ENCODE measurements at regions not wholly inside any gene's neighbourhood (a gene's known extent, or its start where the extent isn't known, plus 50 kb on each side); places are given as distances from the start of the nearest gene placed in this dataset.

DNA sequence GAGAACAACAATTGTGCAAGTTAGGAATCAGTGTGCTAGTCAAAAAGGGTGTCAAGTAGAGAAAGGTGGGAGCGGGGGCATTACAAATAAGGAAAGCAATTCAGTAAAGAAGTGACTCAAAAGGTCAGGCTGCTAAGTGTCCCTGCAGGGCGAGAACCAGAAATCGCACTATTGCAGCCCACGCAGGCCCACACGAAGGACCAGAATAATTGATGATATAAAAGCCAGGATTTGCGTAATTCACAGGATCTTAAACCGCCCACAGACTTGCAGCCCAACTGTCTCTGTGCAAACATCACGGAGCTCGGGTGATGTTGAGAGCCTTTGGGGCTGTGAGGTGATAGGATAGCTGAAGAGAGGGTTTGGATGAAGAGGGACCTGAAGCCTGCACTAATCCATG lies 349.0 kb downstream of the BRINP1 start:
- H4K91ac ChIP-seq (ENCODE audit: insufficient read length, low read depth, low read length): no peak overlapping the region
- H3K14ac ChIP-seq (ENCODE audit: insufficient read depth, low read length): no peak overlapping the region; the same call in 1 of the 2 replicates
- Mint-ChIP-seq H3K36me3 (ENCODE audit: insufficient read depth in 1 of 3, low read depth in 3 of 3) (no peaks in the 10 kb centered on the region), H3K9me3 (no peaks in the 10 kb centered on the region), H3K27ac (no peak overlapping the region; a peak in 1 of 7 replicates), H3K4me3 (no peak overlapping the region), H3K27me3 (ENCODE audit: low read depth) (no peaks in the 10 kb centered on the region), H3K4me1 (peaks cover 5 to 9% of the 10 kb centered on the region in 2 experiments; a peak in 3 of 4 replicates)
- no peak overlapping the region for H3K23ac ChIP-seq (ENCODE audit: insufficient read length, low read depth, low read length)
- no peak overlapping the region for H2BK120ac ChIP-seq (ENCODE audit: low read depth, low read length, poor library complexity, severe bottlenecking)
- H2BK15ac ChIP-seq (ENCODE audit: low read depth, low read length): no peak overlapping the region
- H3T11ph ChIP-seq (ENCODE audit: low read length): no peak overlapping the region
- no peak overlapping the region for H3K56ac ChIP-seq (ENCODE audit: insufficient read length, low read depth, low read length)
- H3K9ac ChIP-seq (ENCODE audit: extremely low read depth, insufficient read length, low read length): no peak overlapping the region
- H3K23me2 ChIP-seq (ENCODE audit: insufficient read length, low read depth, low read length, poor library complexity, severe bottlenecking): no peaks in the 10 kb centered on the region
- H4K20me1 ChIP-seq (ENCODE audit: control insufficient read depth, insufficient read depth, insufficient read length): no peaks in the 10 kb centered on the region
- H3K79me2 ChIP-seq (ENCODE audit: insufficient read depth, low read length): no peaks in the 10 kb centered on the region
- no peak overlapping the region for H4K5ac ChIP-seq (ENCODE audit: insufficient read length, low read depth, low read length)
- no peak overlapping the region for H2BK20ac ChIP-seq (ENCODE audit: low read depth, low read length, poor library complexity, severe bottlenecking)
- DNase-seq: no peak
- H2BK12ac ChIP-seq (ENCODE audit: insufficient read length, low read depth, low read length): no peak overlapping the region
- TF ChIP-seq, protein P1, sequence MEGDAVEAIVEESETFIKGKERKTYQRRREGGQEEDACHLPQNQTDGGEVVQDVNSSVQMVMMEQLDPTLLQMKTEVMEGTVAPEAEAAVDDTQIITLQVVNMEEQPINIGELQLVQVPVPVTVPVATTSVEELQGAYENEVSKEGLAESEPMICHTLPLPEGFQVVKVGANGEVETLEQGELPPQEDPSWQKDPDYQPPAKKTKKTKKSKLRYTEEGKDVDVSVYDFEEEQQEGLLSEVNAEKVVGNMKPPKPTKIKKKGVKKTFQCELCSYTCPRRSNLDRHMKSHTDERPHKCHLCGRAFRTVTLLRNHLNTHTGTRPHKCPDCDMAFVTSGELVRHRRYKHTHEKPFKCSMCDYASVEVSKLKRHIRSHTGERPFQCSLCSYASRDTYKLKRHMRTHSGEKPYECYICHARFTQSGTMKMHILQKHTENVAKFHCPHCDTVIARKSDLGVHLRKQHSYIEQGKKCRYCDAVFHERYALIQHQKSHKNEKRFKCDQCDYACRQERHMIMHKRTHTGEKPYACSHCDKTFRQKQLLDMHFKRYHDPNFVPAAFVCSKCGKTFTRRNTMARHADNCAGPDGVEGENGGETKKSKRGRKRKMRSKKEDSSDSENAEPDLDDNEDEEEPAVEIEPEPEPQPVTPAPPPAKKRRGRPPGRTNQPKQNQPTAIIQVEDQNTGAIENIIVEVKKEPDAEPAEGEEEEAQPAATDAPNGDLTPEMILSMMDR (conservative IDR thresholded peaks at IDR 0.05): no peak
- H3K18ac ChIP-seq (ENCODE audit: insufficient read length, low read depth, low read length): no peak overlapping the region
- no peaks in the 10 kb centered on the region for H3K27me3 ChIP-seq (ENCODE audit: insufficient read depth, low read length)
- H2AFZ ChIP-seq (ENCODE audit: low read length): no peak overlapping the region
- H3K9me3 ChIP-seq (ENCODE audit: control insufficient read depth, low read depth, low read length): no peaks in the 10 kb centered on the region
- H2BK5ac ChIP-seq (ENCODE audit: insufficient read length, low read length): no peak overlapping the region
- no peaks in the 10 kb centered on the region for H3K79me1 ChIP-seq (ENCODE audit: insufficient read depth, low read depth, low read length, poor library complexity, severe bottlenecking)
- H3K4me2 ChIP-seq (ENCODE audit: insufficient read depth, insufficient read length, low read length): no peak overlapping the region
- WGBS (ENCODE audit: extremely low coverage, insufficient read length, low lambda C conversion rate): no CpG with 5 or more reads among the region's 9 CpGs
- no peak overlapping the region for H4K8ac ChIP-seq (replicated peaks; ENCODE audit: insufficient read length, low read depth, low read length)
- H3K4ac ChIP-seq (ENCODE audit: low read depth, low read length): no peak overlapping the region
- no peak overlapping the region for H3K27ac ChIP-seq (ENCODE audit: insufficient read length, low read depth, low read length)
- no peaks in the 10 kb centered on the region for H3K4me1 ChIP-seq (ENCODE audit: insufficient read depth, low read length)
- no peak overlapping the region for H2AK5ac ChIP-seq (ENCODE audit: insufficient read length, low read length)

Data from H9 (cell line).